ENCODE measurements at regions not wholly inside any gene's neighbourhood (a gene's known extent, or its start where the extent isn't known, plus 50 kb on each side); places are given as distances from the start of the nearest gene placed in this dataset.

GRCh38 chr9:110099236-110100095 is 108.5 kb downstream of the C9orf152 start:
- no peak for DNase-seq

DNA sequence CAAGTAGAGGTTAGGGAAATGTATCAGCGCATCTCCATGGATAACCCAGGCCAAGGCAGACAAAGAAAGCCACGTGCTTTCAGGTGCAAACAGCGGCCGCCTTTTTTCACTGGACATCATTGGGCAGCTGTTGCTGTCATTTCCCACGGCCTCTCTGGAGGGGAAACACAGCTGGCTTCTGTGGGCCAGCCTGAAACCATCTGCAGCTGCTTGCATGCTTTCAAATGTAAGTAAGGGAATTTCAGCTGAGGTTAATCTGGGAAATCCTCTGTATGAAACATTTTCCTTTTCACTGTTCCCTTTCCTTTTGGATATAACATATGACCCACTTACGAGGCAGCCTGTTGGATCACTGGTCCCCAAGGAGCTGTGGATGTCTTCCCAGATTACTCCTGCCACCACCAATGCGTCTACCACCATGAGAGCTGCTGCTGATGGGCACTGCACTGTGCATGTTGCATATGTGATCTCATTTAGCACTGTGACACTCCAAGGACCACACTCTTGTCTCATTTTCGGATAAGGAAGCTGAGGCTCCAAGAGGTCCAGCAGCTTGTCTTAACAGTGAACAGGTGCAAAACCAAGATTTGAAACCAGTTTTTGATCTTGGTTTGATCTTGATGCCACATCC is 106.3 kb downstream of the C9orf152 start:
- DNase-seq = no peak

DNA sequence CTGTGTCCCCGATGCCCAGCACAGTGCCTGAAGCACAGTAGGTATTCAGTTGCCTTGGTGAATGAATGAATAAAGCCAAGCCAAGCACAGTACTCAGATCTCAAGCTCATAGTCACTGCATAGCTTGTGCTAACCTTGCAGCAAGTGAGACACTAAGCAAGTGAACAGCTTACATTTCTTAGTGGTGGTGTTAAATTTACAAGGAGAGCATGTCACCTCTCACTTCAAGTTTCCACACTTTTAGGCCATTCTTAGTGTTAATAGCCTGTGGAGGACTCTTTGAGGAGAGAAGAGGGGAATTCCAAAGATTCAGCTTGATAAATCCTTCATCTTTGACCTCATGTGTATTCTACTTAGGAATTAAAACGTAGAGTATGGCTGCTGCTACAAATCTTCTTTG is 104.7 kb downstream of the C9orf152 start:
- DNase-seq = no peak

GRCh38 chr9:110104261-110104809 is 103.6 kb downstream of the C9orf152 start:
- DNase-seq = no peak

GRCh38 chr9:110105107-110105506 is 102.9 kb downstream of the C9orf152 start:
- no peak for DNase-seq

DNA sequence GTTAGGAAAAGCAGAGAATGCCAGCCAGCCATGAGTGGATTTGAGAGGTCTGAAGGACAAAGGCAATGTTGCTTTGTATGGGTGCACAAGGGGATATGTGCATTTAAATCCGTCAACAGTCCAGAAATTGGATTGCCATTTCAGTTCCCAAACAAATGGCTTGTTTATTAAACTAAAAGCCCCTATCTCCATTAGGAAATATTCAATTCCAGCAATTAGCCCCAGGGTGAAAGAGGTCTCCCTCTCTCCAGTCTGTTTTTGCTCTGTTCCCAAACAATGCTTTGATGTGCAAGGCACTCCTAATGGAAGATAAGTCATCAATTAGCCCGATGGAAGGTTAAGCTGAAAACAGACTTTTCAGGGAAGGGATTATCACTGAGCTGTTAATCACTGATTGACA is 101.3 kb downstream of the C9orf152 start:
- no peak for DNase-seq

DNA sequence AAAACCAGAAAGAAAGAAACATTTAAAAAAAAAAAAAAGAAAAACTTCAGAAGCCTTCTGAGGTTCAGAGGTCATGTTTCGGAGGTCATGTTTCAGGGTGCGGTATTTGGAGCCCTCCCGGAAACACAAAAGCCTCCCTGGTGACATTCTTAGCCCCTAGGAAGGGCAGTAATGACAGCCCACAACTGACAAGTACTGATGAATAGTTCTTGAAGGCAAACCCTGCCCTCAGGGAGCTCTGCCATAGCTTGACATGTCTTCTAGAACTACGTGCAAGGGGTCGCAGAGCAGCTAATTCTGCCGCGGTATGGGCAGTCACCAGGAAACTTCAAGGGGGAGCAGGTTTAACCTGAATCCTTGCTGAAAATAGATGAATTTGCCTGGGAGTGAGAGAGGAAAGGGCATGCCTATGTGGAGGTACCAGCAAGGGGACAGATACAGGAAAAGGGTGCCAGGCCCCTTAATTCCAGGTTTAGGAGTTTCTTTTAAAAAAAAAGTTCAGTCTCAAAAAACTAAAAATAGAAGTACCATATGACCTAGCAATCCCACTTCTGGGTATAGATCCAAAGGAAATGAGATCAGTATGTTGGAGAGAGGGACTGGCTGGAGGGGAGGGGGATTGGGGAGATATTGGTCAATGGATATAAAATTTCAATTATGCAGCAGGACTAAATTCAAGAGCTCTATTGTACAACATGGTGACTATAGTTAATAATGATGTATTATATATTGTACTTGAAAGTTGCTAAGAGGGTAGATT is 98.4 kb downstream of the C9orf152 start:
- DNase-seq = no peak

DNA sequence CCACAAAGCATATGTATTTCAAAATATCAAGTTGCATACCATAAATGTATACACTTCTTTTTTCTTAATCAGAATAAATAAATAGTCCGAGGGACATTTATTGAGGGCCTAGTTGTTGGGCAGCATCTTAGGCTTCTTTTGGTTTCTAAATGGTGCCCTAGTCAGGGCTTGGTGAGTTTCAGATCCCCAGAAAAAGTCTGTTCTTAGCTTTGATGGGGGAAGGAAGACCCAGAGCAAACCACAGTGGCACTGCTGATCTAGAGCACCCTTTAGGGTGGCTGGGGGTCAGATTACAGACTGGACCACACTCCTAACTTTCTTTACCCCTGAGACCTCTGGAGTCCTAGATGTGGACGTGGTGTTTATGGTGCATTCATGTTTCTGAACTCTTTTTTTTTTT is 97.8 kb downstream of the C9orf152 start:
- DNase-seq = no peak

GRCh38 chr9:110111868-110112267 is 96.1 kb downstream of the C9orf152 start:
- no peak for DNase-seq

GRCh38 chr9:110112792-110113191 is 95.2 kb downstream of the C9orf152 start:
- no peak for DNase-seq

GRCh38 chr9:110114086-110114858 is 93.7 kb downstream of the C9orf152 start:
- DNase-seq = no peak

GRCh38 chr9:110114859-110115201 is 93.1 kb downstream of the C9orf152 start:
- DNase-seq = no peak

- no peak for DNase-seq
Observed at GRCh38 chr9:110115341-110115820, 92.6 kb downstream of the C9orf152 start.

DNA sequence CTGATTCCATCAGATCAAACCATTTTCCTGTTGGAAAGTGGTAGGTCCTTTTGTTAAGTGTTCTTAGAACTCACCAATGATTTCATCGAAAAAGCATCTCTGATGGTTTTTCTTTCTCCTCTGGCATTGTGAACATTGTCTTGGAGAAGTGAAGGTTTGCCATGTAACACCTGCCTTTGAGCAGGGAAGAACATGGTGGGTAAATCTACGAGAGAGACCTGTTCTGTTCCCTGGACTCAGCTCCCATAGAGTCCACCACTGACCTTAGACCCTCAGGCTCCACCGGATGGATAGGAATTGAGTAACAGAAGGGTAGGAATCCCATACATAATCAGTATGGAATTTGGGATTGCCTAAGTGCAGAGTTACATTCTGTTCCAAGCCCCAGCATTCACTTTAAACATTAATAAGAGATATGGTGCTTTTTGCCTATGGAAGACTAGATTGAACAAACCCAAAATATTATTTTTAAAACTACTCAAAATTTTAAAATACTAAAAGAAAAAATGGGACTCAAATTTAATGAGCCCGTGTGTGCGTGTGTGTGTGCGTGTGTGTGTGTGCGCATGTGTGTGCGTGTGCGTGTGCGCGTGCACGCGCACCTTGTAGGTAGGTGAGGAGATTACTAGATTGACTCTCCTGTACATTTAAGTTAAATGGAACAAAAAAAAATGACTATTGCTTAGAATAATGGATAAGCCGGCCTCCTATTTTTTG is 92.0 kb downstream of the C9orf152 start:
- no peak for DNase-seq

DNA sequence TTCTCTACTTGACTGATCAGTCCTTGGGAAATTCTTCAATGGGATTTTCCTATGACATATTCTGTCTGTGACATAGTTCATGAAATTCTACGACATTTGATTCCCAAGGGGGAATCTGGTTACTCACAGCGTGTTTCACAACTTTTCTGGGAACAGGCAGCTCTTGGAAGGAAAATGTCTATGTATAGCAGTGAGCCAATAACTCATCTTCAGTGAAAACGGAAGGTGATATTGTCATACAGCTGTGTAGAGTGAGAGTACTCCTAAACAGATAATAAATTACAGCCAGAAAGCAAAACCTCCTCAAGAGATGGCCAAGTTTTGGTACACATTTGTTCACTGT is 91.4 kb downstream of the C9orf152 start:
- DNase-seq = no peak

DNA sequence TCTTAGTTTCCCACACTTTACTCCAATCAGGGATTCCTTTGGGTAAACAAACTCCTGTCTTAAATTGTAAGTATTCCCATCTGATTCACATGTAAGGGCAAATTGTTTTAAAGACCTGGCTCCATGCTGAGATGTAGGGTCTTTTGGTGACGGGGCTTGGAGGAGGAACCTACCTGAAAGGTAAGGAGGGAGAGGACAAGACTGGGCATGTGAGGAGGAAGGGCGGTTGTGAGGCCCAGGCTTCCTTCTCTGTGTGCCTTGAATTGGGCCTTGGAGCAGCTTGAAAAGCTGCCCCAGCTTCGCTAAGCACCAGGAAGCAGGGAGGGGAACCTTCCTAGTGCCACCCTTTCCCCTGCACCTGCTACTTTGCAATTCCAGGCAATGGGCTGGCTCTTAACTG is 86.8 kb downstream of the C9orf152 start:
- no peak for DNase-seq

- no peak for DNase-seq
Observed at GRCh38 chr9:110123341-110124095, 84.4 kb downstream of the C9orf152 start.

GRCh38 chr9:110124439-110124838 is 83.5 kb downstream of the C9orf152 start:
- no peak for DNase-seq

DNA sequence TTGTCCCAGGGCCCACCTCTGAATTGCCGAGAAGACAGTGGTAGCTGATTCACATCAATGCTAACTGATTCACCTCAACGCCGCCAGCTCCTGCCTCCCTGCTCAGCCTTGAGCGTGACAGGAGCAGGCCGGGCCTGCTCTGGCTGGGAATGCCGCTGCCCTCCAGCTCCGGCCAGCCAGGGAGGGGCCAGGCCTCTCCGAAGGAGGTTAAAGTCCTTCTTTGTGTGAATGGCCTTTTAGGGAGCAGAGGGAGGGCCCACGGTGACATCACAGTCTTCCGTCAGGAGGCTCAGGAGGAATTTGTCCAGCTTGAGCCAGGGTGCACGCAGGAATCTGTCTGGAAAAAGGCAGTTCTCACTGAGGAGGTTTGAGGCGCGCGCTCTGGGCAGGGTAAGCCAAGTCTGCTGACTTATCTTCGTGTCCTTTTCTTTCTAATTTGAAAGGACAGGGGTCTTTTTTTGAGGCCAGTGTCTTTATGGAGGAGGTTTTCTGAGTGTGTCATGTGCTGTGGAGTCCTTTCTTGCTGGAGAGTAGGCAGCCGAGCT is 82.7 kb downstream of the C9orf152 start:
- DNase-seq = no peak

DNA sequence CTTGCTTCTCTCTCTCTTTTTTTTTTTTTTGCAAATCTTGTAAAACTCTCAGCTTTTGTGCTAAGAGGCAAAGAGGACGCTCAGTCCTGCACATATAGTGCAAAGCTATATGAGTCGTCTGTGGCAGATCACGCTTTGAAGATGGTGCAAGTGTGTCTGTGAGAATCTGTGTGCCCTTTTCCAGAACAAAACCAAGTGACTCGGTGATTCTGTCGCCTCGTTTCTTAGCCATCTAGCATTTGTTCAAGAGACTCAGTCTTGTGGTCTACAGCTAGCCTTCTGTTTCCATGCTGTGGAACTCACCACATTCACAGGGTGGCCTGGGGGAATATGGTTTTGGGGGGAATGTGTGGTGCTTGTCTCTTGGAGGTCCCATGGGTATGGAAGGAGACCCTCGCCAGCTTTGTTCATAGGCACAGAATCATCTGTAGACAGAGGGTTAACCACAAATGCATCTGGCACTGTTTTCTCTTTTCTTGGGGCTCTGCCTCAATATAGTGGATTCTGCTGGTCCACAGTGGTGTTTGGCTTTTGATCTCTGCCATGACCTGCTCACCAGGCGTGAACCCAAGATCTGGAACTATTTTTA is 82.1 kb downstream of the C9orf152 start:
- no peak for DNase-seq

Measured in CD4-positive, alpha-beta T cell treated with Interleukin-4 for 4 hours (primary cell).